Transverse colon (tissue), 4 donors: ENCODE measurements at regions not wholly inside any gene's neighbourhood (a gene's known extent, or its start where the extent isn't known, plus 50 kb on each side); places are given as distances from the start of the nearest gene placed in this dataset.

Experiments
- CTCF ChIP-seq, 5 experiments: fragments of 200-600 bp in 3 of 5; fragments of 450-650 bp in 2 of 5; sonication (generic) in 3 of 5; IDR thresholded peaks; 1 replicate in 2 of 5; 2 replicates in 3 of 5; pipeline ENCODE4 v1.5.1; 2016 to 2017; ENCODE audit warnings: antibody characterized with exemption in 5 of 5, inconsistent platforms in 3 of 5, mild to moderate bottlenecking in 2 of 5, moderate library complexity in 1 of 5
- EP300 ChIP-seq: sonication (generic); formaldehyde crosslinking; IDR thresholded peaks from one replicate; pipeline ENCODE4 v1.6.1; 2017; ENCODE audit warnings: antibody characterized with exemption, low read depth
- POLR2AphosphoS5 ChIP-seq, 3 donors: sonication (generic); formaldehyde crosslinking; IDR thresholded peaks; one replicate each; pipeline ENCODE4 v1.6.1; 2016; ENCODE audit warnings: antibody characterized with exemption in 3 of 3

DNA sequence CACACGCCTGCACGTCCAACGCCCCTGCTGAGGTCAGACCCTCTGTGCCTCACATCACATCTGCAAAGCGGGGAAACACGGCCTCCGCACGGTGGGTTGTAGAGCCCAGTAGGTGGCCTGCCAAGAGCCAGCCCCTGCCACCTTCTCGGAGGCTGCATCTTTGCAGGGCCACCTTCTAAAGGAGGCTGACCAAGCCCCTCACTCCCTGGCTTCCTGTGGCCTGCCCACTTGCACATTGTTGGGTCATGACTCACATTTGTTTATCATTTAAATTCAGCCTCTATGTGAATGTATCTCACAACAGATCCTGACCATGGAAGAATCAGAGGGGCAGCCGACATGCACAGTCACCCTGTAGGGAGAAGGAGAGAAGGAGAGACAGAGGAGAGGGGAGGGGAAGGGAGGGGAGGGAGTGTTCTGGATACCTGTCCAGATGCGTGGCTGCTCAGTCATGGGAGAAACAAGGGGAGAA lies 319.5 kb upstream of the DIO3 start:
- TF ChIP-seq EP300, result no peak
- no peak for TF ChIP-seq CTCF (IDR thresholded peaks at IDR 0.05)
- no peak for TF ChIP-seq POLR2AphosphoS5 (IDR thresholded peaks at IDR 0.05)
